ENCODE measurements at regions not wholly inside any gene's neighbourhood (a gene's known extent, or its start where the extent isn't known, plus 50 kb on each side); places are given as distances from the start of the nearest gene placed in this dataset.

- TF ChIP-seq CTCF (IDR thresholded peaks at IDR 0.05) (no peak), POLR2A (IDR thresholded peaks at IDR 0.05) (no peak)
These were observed 78.4 kb downstream of the LYZL2 start for GRCh38 chr10:30550967-30551815.
